HEK293T (cell line): ENCODE measurements at regions not wholly inside any gene's neighbourhood (a gene's known extent, or its start where the extent isn't known, plus 50 kb on each side); places are given as distances from the start of the nearest gene placed in this dataset.

ENCODE experiments used
- ARNT ChIP-seq: fragments of 450-650 bp; IDR thresholded peaks from 2 replicates; pipeline ENCODE4 v1.6.1; 2017; ENCODE audit warnings: mild to moderate bottlenecking
- BHLHE40 ChIP-seq: fragments of 450-650 bp; IDR thresholded peaks from 2 replicates; pipeline ENCODE4 v1.6.1; 2016; ENCODE audit warnings: mild to moderate bottlenecking, moderate library complexity, borderline replicate concordance
- CTBP1 ChIP-seq: fragments of 450-650 bp; IDR thresholded peaks from 2 replicates; pipeline ENCODE4 v1.6.1; 2016; ENCODE audit warnings: borderline replicate concordance
- ELF4 ChIP-seq: fragments of 450-650 bp; IDR thresholded peaks from 2 replicates; pipeline ENCODE4 v1.6.1; 2017; ENCODE audit warnings: antibody characterized with exemption
- FOXA1 ChIP-seq: fragments of 450-650 bp; IDR thresholded peaks from 2 replicates; pipeline ENCODE4 v1.6.1; 2016; ENCODE audit warnings: mild to moderate bottlenecking
- FOXK2 ChIP-seq: fragments of 450-650 bp; IDR thresholded peaks from 2 replicates; pipeline ENCODE4 v1.6.1; 2016; ENCODE audit warnings: mild to moderate bottlenecking
- FOXM1 ChIP-seq: fragments of 450-650 bp; IDR thresholded peaks from 2 replicates; pipeline ENCODE4 v1.6.1; 2017; ENCODE audit warnings: mild to moderate bottlenecking, borderline replicate concordance
- HDGF ChIP-seq: fragments of 450-650 bp; IDR thresholded peaks from 2 replicates; pipeline ENCODE4 v1.6.1; 2017; ENCODE audit warnings: antibody characterized with exemption, borderline replicate concordance
- NFRKB ChIP-seq: fragments of 450-650 bp; IDR thresholded peaks from 2 replicates; pipeline ENCODE4 v1.6.1; 2016; ENCODE audit warnings: mild to moderate bottlenecking, moderate library complexity
- SP1 ChIP-seq: fragments of 450-650 bp; IDR thresholded peaks from 2 replicates; pipeline ENCODE4 v1.6.1; 2017
- SUZ12 ChIP-seq: fragments of 450-650 bp; IDR thresholded peaks from 2 replicates; pipeline ENCODE4 v1.6.1; 2016; ENCODE audit warnings: mild to moderate bottlenecking
- TARDBP ChIP-seq: fragments of 450-650 bp; IDR thresholded peaks from 2 replicates; pipeline ENCODE4 v1.6.1; 2016
- ZNF384 ChIP-seq: fragments of 450-650 bp; IDR thresholded peaks from 2 replicates; pipeline ENCODE4 v1.6.1; 2016
- TF ChIP-seq, protein P1 (sequence below): fragments of 450-650 bp; IDR thresholded peaks from 2 replicates; pipeline ENCODE4 v1.6.1; 2016

DNA sequence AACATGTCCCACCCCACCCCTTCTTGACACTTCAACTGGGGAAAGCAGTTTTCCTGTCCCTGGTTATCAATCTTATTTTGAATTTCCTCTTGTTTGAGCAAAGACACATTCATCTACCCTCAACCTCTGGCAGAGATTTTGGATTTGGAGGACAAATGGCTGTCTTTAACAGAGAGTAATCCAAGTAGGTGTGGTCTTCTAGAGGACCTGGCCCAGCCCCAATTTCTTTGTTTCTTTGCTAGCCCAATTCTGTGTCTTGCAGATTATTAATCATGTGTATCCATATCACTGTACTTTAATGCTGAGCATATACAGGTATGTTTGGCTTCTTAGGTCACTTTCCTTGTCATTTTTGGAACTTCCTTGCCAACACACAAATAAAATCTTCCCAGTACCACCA is 58.8 kb upstream of the ADCY1 start:
- no peak for TF ChIP-seq FOXM1
- TF ChIP-seq ZNF384: no peak
- no peak for TF ChIP-seq SP1
- no peak for TF ChIP-seq NFRKB
- TF ChIP-seq, protein P1, sequence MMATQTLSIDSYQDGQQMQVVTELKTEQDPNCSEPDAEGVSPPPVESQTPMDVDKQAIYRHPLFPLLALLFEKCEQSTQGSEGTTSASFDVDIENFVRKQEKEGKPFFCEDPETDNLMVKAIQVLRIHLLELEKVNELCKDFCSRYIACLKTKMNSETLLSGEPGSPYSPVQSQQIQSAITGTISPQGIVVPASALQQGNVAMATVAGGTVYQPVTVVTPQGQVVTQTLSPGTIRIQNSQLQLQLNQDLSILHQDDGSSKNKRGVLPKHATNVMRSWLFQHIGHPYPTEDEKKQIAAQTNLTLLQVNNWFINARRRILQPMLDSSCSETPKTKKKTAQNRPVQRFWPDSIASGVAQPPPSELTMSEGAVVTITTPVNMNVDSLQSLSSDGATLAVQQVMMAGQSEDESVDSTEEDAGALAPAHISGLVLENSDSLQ: no peak
- TF ChIP-seq ARNT: no peak
- no peak for TF ChIP-seq BHLHE40
- TF ChIP-seq FOXA1: no peak
- TF ChIP-seq ELF4: no peak
- no peak for TF ChIP-seq CTBP1
- no peak for TF ChIP-seq SUZ12
- TF ChIP-seq FOXK2: no peak
- no peak for TF ChIP-seq TARDBP
- no peak for TF ChIP-seq HDGF
